B cell (primary cell): ENCODE measurements at regions not wholly inside any gene's neighbourhood (a gene's known extent, or its start where the extent isn't known, plus 50 kb on each side); places are given as distances from the start of the nearest gene placed in this dataset.

Source experiments
- CTCF ChIP-seq: fragments of 200-600 bp; IDR thresholded peaks from one replicate; pipeline ENCODE4 v1.8.0; 2022; ENCODE audit warnings: antibody characterized with exemption, mild to moderate bottlenecking
- EZH2 ChIP-seq: IDR thresholded peaks from 2 replicates; pipeline ENCODE4 v1.6.1; 2012; ENCODE audit warnings: borderline replicate concordance, low read depth, mild to moderate bottlenecking, moderate library complexity, low read length; ENCODE audit not compliant: insufficient read depth, poor library complexity, severe bottlenecking

- TF ChIP-seq CTCF, result no peak
- TF ChIP-seq EZH2, result no peak
Observed at GRCh38 chr12:76645934-76646333, 86.4 kb upstream of the OSBPL8 start.
